ENCODE measurements at regions not wholly inside any gene's neighbourhood (a gene's known extent, or its start where the extent isn't known, plus 50 kb on each side); places are given as distances from the start of the nearest gene placed in this dataset.
"Not testable (repeated sequence)": the region's sequence is repeated elsewhere in the genome, so short reads cannot be mapped to it uniquely, and the experiment has no call there.

DNA sequence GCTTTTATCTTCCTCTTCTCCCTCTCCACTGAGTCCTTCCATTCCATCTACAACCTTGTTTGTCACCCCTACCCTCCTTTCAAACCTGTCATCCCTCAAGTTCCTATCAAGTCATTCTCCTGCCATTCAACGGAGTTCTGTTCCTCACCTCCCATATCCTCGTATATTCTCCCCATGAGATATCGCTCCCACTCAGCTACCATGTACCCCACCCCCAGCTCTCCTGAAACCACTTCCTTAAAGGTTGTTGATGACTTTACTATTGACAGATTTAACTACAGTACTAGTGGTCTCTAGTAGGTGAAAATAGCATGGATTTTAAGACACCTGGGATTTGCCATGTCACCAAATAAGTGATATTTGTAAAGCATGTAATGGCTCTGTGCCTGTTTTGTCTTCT is 107.4 kb upstream of the BARHL2 start:
- no peak for DNase-seq (ENCODE audit: low spot score)

DNA sequence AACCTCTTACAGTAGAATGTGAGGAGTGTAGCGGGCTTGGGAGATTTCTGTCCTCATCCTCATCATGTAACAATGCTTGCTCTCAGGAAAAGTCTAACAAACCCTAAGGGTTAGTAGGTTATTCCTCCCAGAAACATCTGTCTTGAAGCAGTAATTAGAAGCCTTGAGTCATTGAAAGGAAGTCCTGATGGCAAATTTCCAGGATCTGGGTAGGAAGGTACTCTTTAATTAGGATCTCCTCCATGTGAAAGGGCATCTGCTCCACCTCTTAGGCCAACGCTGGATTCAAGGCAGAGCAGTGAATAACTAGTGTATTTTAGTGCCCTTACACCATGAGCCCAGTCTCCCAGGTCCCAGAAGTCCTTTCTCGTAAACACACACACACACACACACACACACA is 106.6 kb upstream of the BARHL2 start:
- no peak for DNase-seq (ENCODE audit: low spot score)

DNA sequence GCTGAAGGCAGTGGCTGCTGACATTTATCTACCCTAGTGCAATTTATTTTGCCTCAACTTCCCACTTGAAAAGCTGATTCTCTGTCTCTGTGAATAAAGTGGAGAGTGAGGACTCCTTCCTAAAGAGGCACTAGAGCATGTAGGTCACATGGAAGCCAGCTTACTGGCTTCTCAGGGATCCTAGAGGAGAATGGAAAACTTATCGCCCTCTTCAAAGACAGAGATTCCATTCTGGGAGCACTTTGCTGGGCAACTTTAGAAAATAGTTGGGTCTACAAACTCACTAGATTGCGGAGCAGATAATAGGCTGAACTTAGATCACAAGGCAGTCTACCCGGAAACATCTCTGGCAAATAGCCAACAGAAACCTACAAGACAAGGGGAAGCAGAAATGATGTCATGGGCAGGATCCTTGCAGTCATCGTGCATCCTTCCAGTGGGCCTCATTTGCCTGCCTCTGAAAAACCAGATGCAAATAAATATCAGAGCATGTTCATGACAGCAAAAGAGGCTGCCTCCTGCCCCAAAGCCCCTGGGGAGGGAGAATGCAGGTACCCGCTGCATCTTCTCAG is 104.8 kb upstream of the BARHL2 start:
- no peak for DNase-seq (ENCODE audit: low spot score)

DNA sequence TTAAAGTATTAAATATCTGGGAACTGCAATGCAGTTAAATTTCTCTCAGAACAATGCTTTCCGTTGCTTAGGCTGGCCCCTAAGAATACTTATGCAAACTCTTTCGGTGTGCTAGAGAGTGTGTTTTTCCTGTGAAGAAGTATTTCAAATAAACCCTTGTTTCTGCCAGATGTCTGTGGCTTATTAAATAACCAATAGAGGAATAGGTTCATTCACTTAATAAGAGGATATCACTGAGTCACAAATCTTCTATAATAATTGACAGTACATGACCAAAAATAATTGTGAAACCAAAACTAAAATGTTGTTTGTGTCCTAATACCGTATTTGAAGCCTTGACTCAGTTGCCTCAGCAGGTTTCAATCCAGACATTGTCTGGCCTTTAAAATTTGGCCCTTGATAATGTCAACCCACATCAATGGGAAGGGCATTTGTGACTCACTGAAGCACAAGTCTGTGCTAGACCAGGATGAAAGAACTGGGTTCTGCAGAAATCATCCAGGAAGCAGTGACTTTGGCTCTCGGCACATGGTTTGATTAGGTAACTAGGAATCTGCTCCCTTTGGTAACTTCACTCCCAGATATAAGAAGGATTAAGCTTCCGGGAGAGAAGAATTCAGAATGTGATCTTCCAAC is 104.2 kb upstream of the BARHL2 start:
- no peak for DNase-seq (ENCODE audit: low spot score)

DNA sequence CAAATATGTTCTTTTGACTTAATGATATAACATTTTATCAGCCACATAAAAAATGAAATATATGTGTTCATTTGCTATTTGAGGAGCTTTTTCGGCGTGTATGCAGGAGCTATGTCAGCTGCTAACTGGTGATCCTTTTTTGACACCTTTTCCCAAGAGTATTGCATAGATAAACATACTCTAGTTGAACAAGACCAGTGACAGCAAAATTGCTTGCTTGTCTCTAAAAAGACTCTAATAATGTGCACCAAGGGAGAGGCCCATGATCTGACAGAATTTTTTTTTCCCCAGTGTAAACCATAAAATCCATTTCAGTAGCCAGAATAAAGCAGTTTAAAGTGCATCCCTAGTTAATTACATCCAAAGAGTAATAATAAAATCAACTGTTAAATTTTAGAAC is 103.6 kb upstream of the BARHL2 start:
- DNase-seq (ENCODE audit: low spot score): no peak

DNA sequence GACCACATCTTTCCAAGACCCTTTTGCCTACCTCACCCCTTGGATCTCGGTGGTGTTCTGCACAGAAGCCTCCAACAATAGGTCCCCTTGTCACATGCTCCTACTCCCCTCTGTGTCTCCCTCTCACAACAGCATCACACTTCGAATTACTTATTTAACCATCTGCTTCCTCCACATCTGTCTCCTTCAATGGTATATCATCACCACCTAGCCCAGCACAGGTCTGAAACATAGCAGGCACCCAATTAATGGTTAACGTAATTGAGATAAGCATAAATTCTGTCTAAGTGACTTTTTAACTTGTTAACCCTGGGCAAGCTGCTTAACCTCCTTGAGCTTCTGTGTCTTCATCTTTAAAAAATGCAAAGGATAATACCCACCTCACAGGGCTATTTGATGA is 100.3 kb upstream of the BARHL2 start:
- DNase-seq (ENCODE audit: low spot score): no peak

DNA sequence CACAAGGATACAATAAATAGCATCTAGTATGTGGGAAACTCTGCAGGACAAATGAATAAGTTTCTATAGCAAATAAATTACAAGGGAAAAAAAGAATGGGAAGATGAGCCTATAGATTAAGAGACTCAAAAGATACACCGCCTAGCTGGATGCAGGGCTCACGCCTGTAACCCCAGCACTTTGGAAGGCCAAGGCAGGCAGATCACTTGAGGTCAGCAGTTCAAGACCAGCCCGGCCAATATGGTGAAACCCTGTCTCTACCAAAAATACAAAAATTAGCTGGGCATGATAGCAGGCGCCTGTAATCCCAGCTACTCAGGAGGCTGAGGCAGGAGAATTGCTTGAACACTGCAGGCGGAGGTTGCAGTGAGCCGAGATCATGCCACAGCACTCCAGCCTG is 95.1 kb upstream of the BARHL2 start:
- not testable (repeated sequence) for DNase-seq (ENCODE audit: low spot score)

DNA sequence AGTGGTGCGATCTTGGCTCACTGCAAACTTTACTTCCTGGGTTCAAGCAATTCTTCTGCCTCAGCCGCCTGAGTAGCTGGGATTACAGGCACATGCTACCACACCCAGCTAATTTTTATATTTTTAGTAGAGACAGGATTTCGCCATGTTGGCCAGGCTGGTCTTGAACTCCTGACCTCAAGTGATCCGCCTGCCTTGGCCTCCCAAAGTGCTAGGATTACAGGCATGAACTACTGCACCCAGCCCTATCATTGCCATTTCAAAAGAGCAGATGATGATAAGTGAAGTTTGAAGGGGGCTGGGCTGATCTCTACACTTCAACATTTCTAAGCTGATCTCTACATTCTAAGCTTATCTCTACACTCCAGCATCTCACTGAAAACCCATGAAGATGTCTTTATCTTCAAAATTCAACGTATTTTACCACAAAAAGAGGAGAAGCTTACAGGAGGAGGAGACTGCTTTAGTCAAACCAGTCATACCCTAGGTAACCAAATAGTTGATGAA is 94.4 kb upstream of the BARHL2 start:
- DNase-seq (ENCODE audit: low spot score): not testable (repeated sequence)

DNA sequence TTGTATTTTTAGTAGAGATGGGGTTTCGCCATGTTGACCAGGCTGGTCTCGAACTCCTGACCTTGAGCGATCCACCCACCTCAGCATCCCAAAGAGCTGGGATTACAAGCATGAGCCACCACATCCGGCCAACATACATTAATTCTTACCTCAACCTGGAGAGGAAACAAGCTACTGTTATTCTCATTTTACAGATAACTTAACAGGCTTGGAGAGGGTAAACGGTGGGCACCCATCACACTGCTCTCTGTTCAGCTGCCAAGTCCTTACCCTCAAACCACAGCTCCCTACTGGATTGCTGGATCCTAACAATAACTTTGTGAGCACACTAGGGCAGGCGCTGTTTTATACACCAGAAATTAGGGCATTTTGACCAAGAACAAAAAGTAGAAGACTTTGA is 93.6 kb upstream of the BARHL2 start:
- no peak for DNase-seq (ENCODE audit: low spot score)

DNA sequence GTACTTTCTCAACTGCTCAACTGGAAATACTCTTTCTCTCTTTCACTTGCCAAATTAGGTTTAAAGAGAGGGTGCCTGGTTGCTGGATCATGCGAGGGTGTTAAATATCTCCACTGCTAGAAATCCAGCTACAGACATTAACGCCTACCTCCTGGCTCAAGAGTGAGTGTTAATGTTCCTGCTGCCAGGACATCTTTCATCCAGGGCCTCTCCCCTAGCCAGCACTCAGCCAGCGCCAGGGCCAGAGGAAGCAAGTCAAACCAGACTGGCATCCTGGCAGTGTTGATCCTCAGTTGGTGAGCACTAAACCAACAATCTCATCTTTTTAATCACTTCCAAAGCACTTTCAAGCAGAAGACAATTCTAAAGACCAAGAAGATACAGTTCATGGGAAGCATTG is 92.9 kb upstream of the BARHL2 start:
- DNase-seq (ENCODE audit: low spot score): no peak

DNA sequence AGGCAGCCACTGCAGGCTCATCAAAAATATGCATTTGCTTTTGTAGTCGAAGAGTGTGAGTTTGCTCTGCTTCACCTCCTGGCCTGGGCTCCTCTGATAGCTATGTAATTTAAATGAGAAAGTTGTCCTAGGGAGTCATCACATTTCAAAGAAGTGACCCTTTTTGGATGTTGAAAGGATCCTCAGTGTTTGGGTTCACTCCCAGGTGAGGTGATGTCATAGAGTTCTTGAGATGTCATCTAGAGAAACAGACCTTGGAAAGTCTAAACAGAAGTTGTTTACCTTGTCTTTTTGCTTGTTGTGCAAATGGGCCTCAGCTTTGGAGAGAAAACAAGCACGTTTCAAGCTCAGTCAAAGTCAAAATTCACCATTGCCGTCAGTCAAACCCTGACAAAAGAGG is 92.0 kb upstream of the BARHL2 start:
- DNase-seq (ENCODE audit: low spot score): no peak

DNA sequence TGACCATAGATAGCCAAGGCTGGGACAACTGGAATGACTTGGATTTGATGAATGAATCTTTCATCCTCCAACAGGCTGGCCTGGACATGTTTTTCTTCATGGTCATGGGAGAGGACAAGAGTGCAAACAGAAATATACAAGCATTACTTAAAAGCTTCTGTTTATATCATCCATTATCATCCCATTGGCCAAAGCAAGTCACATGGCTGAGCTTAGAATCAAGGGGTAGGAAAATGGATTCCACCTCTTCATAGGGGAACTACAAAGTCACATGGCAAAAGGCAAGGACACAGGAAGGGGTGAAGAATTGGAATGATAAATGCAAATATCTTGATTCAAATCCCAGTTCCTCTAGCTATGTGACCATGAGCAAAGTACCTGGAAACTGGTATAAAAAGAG is 90.2 kb upstream of the BARHL2 start:
- DNase-seq (ENCODE audit: low spot score): no peak

DNA sequence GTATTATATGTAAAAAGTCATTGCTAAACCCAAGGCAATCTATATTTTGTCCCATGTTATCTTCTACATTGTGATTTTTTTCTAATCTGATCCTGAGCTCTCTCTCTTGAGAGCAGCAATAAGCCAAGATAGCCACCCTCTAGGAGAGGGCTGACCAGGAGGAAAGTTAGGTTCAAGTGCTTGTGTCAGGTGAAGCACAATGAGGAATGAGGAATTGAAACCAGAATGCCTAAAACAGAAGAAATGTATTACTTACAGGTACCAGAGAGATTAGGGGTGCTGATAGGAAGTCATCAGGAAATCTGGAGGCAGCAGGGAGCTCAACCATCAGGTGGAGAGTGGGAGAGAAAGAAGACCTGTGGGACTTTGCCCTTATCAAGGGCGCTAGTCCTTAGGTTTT is 85.5 kb upstream of the BARHL2 start:
- DNase-seq (ENCODE audit: low spot score): no peak

DNA sequence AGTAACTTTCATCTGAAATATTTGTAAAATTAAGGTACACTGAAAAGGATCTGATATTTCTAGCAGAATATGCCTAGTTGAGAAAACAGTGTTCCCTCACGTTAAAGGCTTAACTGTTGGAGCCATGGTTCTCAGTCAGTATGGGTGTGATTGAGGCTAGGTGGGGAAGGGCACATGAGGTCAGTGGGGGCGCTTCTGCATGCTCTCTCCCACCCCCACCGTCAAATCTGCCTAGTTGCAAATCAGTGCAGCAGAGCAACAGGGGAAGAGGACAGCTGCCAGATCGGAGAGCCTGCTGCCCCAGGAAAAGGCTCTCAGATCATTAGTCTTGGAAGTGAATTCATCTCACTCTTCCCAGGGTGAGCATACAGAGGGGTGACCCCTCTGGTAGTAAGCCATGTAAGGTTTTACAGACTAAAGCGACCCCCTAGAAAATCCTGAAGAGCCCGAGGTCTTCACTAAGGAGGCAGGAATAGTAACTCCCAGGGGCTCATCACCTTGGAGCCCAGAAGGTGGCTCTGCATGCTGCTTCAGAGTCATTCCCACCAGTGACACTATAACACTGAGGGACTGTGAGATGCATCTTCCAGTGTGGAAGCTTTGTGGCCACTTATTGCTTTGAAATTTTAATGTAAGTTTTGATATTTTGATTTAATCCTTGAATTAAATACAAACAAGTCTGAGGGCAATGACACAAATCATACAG is 83.1 kb upstream of the BARHL2 start:
- DNase-seq (ENCODE audit: low spot score): no peak

DNA sequence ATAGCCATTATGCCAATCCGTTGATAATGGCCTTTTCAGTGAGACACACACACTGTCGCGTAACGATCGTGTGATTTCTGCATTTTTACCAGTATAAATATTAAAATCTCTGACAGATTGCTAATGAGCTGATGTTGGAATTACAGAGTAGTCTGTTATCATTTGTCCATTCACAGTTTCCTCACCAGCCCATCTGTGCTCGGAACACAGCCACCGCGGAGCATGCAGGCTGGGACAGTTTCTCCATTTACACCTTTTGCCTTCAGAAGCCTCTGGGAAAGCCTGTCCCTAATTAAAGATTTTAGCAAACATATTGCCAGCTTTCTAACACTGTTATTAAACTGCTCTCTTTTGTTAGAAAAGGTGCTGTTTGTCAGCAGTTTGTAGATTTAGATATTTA is 82.2 kb upstream of the BARHL2 start:
- DNase-seq (ENCODE audit: low spot score): no peak

DNA sequence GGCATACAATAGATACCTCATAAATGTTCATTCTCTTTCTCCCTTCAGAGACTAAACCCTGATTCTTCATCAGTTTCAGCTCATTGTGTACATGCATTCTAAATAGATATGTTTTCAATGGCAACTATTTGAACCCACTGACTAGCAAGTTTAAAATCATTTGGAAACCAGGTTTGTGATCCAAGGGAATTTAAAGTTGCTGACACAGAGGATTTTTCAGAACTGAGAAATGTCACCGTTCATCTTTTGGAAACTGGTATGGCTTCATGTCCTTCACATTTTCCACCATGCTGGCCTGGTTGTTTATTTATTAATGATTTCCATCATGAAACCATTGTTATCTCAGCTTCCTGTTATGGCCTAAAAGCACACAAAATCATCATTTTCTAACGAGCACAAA is 81.8 kb upstream of the BARHL2 start:
- DNase-seq (ENCODE audit: low spot score): no peak

DNA sequence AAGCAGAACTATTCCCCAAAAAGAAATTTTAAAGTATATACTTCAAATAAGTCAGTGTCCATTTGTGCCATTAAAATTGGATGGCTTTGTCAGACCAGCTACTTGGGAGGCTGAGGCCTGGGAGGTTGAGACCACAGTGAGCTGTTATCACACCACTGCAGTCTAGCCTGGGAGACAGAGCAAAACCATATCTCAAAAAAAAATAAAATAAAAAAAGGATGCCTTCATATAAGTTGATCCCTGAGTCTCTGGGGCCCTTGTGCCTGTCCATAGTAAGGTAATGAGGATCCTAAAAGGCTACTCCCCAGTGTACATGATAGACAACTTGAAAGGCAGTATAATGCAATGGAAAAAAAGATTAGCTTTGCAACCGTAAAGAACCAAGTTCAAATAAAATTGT is 81.2 kb upstream of the BARHL2 start:
- no peak for DNase-seq (ENCODE audit: low spot score)

DNA sequence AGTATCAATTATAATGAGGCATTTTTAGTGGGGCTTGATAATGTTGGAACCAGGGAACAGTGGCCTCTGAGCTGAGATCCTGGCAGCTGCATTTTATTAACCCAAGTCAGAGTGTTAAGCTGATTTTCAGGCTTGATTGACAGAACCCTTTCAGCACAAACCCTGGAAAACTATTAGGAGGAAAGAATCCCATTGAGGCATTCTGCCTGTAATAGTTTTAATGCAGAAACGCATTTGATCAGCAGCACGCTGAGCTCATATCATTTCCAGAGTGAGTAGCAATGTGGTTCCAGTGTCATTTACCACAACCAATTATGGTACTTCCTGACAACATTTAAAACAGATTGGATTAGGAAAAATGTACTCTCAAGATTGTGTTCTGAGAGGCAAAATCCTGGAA is 78.3 kb upstream of the BARHL2 start:
- DNase-seq (ENCODE audit: low spot score): no peak

DNA sequence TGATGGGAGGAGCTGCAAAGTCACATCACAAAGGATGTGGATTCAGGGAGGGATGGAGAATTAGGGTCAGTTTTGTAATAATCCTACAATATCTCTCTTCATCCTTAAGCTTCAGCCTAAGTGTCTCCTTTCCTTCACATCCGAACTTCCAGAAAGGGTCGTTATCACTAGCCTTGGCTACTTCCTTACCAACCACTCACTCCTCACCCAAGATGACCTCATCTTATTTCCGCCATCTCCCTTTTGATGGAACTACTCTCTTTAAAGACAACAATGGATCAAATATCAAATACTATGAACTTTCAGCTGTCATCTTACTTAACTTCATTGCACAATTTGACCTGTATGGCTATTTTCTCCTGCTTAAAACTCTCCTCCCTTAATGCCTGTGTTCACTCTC is 69.6 kb upstream of the BARHL2 start:
- no peak for DNase-seq (ENCODE audit: low spot score)

DNA sequence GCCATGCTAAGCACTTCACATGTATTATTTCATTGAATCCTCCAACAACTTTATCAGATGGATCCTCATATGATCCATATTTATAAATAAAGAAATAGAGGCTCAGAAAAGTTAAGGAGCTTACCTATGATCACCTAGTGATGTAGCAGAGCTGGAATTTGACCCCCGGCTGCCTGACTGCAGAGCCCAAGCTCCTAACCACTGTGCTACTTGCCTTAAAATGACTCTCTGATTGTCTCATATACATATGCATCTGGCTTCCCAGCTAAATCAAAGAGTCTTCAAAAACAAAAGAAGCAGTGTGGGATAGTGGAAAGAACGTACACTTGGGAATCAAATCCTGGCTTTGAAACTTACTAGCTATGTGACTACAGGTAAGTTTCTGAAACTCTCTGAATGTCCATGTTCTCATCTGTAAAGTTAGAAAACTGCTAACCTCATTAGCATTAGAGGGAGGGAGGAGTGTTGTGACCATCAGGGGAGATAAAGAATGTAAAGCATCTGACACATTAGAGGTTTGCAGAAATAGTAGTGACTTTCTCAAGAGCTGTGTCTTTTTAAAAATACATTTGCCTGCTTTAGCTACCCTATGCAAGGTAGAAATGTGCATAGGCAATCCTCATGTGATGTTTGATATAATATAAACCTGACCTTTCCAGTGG is 67.2 kb upstream of the BARHL2 start:
- DNase-seq (ENCODE audit: low spot score): no peak

DNA sequence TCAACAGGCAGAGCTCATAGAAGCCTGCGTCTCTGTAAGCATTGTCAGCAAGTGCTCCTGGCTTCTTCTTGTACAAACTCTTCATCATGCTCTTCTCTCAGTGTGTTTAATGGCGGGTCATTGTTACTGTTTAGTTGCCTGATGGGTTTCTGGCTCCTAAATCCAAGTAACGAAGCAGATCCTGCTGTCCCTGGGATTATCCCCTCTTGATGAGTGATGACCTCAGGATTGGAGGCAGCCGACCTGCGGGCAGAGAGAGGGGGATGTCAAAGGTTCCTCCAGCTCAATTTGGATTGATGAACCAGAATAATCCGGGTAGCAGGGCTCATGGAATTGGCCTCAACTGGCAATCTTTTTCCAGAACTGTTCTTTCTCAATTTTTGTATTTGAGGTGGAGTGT is 66.1 kb upstream of the BARHL2 start:
- DNase-seq (ENCODE audit: low spot score): no peak

DNA sequence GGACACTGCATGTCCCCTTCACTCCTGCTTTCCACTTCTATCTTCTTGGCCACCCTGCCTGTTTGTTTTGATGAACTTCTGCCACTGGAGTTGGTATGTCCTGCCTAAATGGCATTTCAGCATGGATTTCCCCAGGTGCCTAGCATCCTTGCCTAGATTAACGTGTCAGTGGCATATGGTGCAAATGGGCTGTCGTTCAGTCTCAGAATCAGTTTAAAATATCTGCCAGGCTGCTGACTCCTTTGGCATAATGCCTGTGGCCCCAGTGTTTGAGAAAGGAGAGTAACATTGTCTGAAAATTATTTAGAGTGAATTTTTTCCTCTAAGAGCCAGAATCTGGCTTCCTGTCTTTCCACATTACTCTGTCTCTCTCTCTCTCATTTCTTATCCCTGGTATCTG is 64.9 kb upstream of the BARHL2 start:
- no peak for DNase-seq (ENCODE audit: low spot score)

DNA sequence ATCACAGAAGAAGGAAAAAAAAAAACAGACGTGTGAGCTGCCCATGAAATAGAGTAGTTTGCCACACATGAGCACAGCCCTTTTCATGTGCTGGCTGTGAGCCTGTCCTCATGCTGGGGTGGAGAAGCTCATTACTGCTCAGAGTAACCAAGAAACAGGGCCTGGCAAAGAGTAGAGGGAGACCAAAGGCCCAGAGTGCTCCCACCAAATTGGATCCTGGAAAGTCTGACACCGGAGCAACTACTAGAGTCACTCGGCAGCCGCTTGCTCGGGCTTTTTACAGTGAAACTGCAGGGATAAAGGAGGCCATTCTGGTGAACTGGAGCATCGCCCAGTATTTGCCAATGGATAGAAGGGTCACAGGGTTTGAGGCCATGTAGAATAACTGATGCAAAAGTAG is 64.4 kb upstream of the BARHL2 start:
- no peak for DNase-seq (ENCODE audit: low spot score)

Measured in CD4-positive, alpha-beta T cell treated with Interleukin-6 at 100 ng/mL for 8 hours (primary cell).